ENCODE measurements at regions not wholly inside any gene's neighbourhood (a gene's known extent, or its start where the extent isn't known, plus 50 kb on each side); places are given as distances from the start of the nearest gene placed in this dataset.

- TF ChIP-seq EZH2phosphoT487 (IDR thresholded peaks at IDR 0.05; ENCODE audit: borderline replicate concordance, low read length), result no peak
- TF ChIP-seq, protein P1, sequence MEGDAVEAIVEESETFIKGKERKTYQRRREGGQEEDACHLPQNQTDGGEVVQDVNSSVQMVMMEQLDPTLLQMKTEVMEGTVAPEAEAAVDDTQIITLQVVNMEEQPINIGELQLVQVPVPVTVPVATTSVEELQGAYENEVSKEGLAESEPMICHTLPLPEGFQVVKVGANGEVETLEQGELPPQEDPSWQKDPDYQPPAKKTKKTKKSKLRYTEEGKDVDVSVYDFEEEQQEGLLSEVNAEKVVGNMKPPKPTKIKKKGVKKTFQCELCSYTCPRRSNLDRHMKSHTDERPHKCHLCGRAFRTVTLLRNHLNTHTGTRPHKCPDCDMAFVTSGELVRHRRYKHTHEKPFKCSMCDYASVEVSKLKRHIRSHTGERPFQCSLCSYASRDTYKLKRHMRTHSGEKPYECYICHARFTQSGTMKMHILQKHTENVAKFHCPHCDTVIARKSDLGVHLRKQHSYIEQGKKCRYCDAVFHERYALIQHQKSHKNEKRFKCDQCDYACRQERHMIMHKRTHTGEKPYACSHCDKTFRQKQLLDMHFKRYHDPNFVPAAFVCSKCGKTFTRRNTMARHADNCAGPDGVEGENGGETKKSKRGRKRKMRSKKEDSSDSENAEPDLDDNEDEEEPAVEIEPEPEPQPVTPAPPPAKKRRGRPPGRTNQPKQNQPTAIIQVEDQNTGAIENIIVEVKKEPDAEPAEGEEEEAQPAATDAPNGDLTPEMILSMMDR (IDR thresholded peaks at IDR 0.05; ENCODE audit: low read depth, low read length, poor library complexity, severe bottlenecking), result no peak
- Histone ChIP-seq H3K79me2 (ENCODE audit: control insufficient read depth, low read length) (no peaks in the 10 kb centered on the region), H3K4me1 (ENCODE audit: control insufficient read depth, low read length) (no peaks in the 10 kb centered on the region), H4K20me1 (ENCODE audit: control insufficient read depth, insufficient read depth, low read depth, low read length) (no peaks in the 10 kb centered on the region), H3K9me2 (replicated peaks; ENCODE audit: control insufficient read depth, low read length) (no peaks in the 10 kb centered on the region), H3K9me3 (ENCODE audit: control insufficient read depth, insufficient read depth, low read length) (no peaks in the 10 kb centered on the region), H3F3A (ENCODE audit: control insufficient read depth, insufficient read depth) (no peaks in the 10 kb centered on the region), H3K36me3 (ENCODE audit: control insufficient read depth, low read length) (no peaks in the 10 kb centered on the region), H3K27me3 (ENCODE audit: control insufficient read depth, low read length) (no peaks in the 10 kb centered on the region), H3K4me3 (ENCODE audit: low read length) (no peak overlapping the region), H3K4me2 (ENCODE audit: low read length) (no peak overlapping the region), H3K27ac (ENCODE audit: low read depth, low read length) (no peak overlapping the region)
These were observed 194.2 kb upstream of the ARG1 start for GRCh38 chr6:131378874-131379273.

- H3K27ac ChIP-seq (ENCODE audit: low read depth, low read length), result no peak overlapping the region
- no peak for TF ChIP-seq EZH2phosphoT487 (IDR thresholded peaks at IDR 0.05; ENCODE audit: borderline replicate concordance, low read length)
- TF ChIP-seq, protein P1 (IDR thresholded peaks at IDR 0.05; ENCODE audit: low read depth, low read length, poor library complexity, severe bottlenecking), result no peak
- H3K4me1 ChIP-seq (ENCODE audit: control insufficient read depth, low read length), result no peaks in the 10 kb centered on the region
- no peak overlapping the region for H3K4me3 ChIP-seq (ENCODE audit: low read length)
- H3K36me3 ChIP-seq (ENCODE audit: control insufficient read depth, low read length), result no peaks in the 10 kb centered on the region
- H3F3A ChIP-seq (ENCODE audit: control insufficient read depth, insufficient read depth), result no peaks in the 10 kb centered on the region
- no peaks in the 10 kb centered on the region for H3K27me3 ChIP-seq (ENCODE audit: control insufficient read depth, low read length)
- no peak overlapping the region for H3K4me2 ChIP-seq (ENCODE audit: low read length)
- no peaks in the 10 kb centered on the region for H4K20me1 ChIP-seq (ENCODE audit: control insufficient read depth, insufficient read depth, low read depth, low read length)
- no peaks in the 10 kb centered on the region for H3K9me2 ChIP-seq (replicated peaks; ENCODE audit: control insufficient read depth, low read length)
- no peaks in the 10 kb centered on the region for H3K79me2 ChIP-seq (ENCODE audit: control insufficient read depth, low read length)
- H3K9me3 ChIP-seq (ENCODE audit: control insufficient read depth, insufficient read depth, low read length), result no peaks in the 10 kb centered on the region
These were observed 193.1 kb upstream of the ARG1 start for GRCh38 chr6:131379948-131380347.

DNA sequence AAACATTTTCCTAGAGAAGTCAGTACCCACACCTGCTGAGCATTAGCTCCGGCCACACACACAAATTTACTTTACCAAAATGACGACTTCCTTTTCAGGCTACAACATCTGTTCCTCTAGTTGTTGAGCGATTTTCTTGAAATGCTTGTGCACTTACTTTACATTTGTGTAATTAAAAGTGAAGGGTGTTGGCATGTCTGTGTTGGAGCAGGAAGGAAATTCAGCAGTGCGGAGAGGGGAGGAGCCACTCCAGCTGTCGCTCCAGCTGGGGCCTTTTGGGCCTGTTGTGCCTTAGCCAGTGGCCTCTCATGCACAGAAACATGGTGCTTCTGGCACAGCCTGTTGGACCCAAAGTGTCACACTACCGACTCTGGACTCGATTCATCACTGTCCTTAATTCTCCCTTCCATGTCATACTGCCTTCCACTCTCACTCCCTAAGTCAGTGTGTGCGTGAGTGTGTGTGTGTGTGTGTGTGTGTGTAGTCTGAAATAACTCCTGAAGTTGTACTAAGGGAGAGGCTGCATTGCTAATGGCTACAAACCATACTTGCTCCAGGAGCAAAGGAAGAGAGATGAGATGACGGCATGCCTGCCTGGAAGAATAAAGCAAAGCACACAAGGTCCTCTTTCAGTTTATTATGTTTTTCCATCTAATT is 191.8 kb upstream of the ARG1 start:
- Histone ChIP-seq H3K4me1 (ENCODE audit: control insufficient read depth, low read length) (no peaks in the 10 kb centered on the region), H3K9me2 (replicated peaks; ENCODE audit: control insufficient read depth, low read length) (no peaks in the 10 kb centered on the region), H3K27ac (ENCODE audit: low read depth, low read length) (no peak overlapping the region), H3K27me3 (ENCODE audit: control insufficient read depth, low read length) (no peaks in the 10 kb centered on the region), H4K20me1 (ENCODE audit: control insufficient read depth, insufficient read depth, low read depth, low read length) (no peaks in the 10 kb centered on the region), H3F3A (ENCODE audit: control insufficient read depth, insufficient read depth) (no peaks in the 10 kb centered on the region), H3K4me3 (ENCODE audit: low read length) (no peak overlapping the region), H3K79me2 (ENCODE audit: control insufficient read depth, low read length) (no peaks in the 10 kb centered on the region), H3K9me3 (ENCODE audit: control insufficient read depth, insufficient read depth, low read length) (no peaks in the 10 kb centered on the region), H3K36me3 (ENCODE audit: control insufficient read depth, low read length) (no peaks in the 10 kb centered on the region), H3K4me2 (ENCODE audit: low read length) (no peak overlapping the region)
- TF ChIP-seq EZH2phosphoT487 (IDR thresholded peaks at IDR 0.05; ENCODE audit: borderline replicate concordance, low read length), result no peak
- TF ChIP-seq, protein P1 (IDR thresholded peaks at IDR 0.05; ENCODE audit: low read depth, low read length, poor library complexity, severe bottlenecking), result no peak

Data from DOHH2 (cell line).